ENCODE measurements at regions not wholly inside any gene's neighbourhood (a gene's known extent, or its start where the extent isn't known, plus 50 kb on each side); places are given as distances from the start of the nearest gene placed in this dataset.

- CTCF ChIA-PET, result no interaction called here
- Histone ChIP-seq H3K4me1 (ENCODE audit: insufficient read depth, low read length) (no peaks in the 10 kb centered on the region), H3K27ac (ENCODE audit: low read depth in 1 of 2, low read length in 2 of 2) (no peak overlapping the region), H3K36me3 (ENCODE audit: insufficient read depth, low read length) (no peaks in the 10 kb centered on the region), H3K4me3 (ENCODE audit: low read length) (no peak overlapping the region), H3K27me3 (ENCODE audit: control insufficient read depth in 1 of 2, insufficient read depth in 2 of 2, low read length in 2 of 2) (no peaks in the 10 kb centered on the region), H3K9me3 (ENCODE audit: control insufficient read depth in 1 of 2, insufficient read depth in 1 of 2, low read length in 2 of 2) (peaks cover 0 to 5% of the 10 kb centered on the region in 2 experiments)
- intact Hi-C loops (cut with DNase I, micrococcal nuclease), result no loop called here
- no peak overlapping the region for H3K27ac Mint-ChIP-seq
- POLR2A ChIA-PET, result no interaction called here
- TF ChIP-seq CTCF (IDR thresholded peaks at IDR 0.05), result no peak
- DNase-seq (no peak), ATAC-seq (ENCODE audit: poor library complexity) (no peak)
- peaks cover 13% of the 10 kb centered on the region for H3K27me3 Mint-ChIP-seq
- H3K36me3 Mint-ChIP-seq (ENCODE audit: low read depth), result no peaks in the 10 kb centered on the region
- no peaks in the 10 kb centered on the region for H3K4me1 Mint-ChIP-seq (ENCODE audit: low read depth)
- H3K4me3 Mint-ChIP-seq, result no peak overlapping the region
- no peaks in the 10 kb centered on the region for H3K9me3 Mint-ChIP-seq
Observed at GRCh38 chr16:54480429-54480828, 193.8 kb upstream of the IRX3 start.

GRCh38 chr16:54479546-54479945 is 193.0 kb upstream of the IRX3 start:
- ATAC-seq (ENCODE audit: poor library complexity), result no peak
- Mint-ChIP-seq H3K36me3 (ENCODE audit: low read depth) (no peaks in the 10 kb centered on the region), H3K4me3 (no peak overlapping the region), H3K4me1 (ENCODE audit: low read depth) (no peaks in the 10 kb centered on the region), H3K9me3 (no peaks in the 10 kb centered on the region), H3K27ac (no peak overlapping the region), H3K27me3 (peaks cover 13% of the 10 kb centered on the region)
- Histone ChIP-seq H3K27ac (ENCODE audit: low read depth in 1 of 2, low read length in 2 of 2) (no peak overlapping the region), H3K4me1 (ENCODE audit: insufficient read depth, low read length) (no peaks in the 10 kb centered on the region), H3K36me3 (ENCODE audit: insufficient read depth, low read length) (no peaks in the 10 kb centered on the region), H3K27me3 (ENCODE audit: control insufficient read depth in 1 of 2, insufficient read depth in 2 of 2, low read length in 2 of 2) (no peaks in the 10 kb centered on the region), H3K4me3 (ENCODE audit: low read length) (no peak overlapping the region), H3K9me3 (ENCODE audit: control insufficient read depth in 1 of 2, insufficient read depth in 1 of 2, low read length in 2 of 2) (peaks cover 0 to 5% of the 10 kb centered on the region in 2 experiments)
- intact Hi-C loops (cut with DNase I, micrococcal nuclease), result no loop called here
- TF ChIP-seq CTCF (IDR thresholded peaks at IDR 0.05), result no peak
- ChIA-PET CTCF (no interaction called here), POLR2A (no interaction called here)
- DNase-seq, result no peak

GRCh38 chr16:54477714-54478113 is 191.1 kb upstream of the IRX3 start:
- no peak for ATAC-seq (ENCODE audit: poor library complexity)
- Histone ChIP-seq H3K27me3 (ENCODE audit: control insufficient read depth in 1 of 2, insufficient read depth in 2 of 2, low read length in 2 of 2) (no peaks in the 10 kb centered on the region), H3K9me3 (ENCODE audit: control insufficient read depth in 1 of 2, insufficient read depth in 1 of 2, low read length in 2 of 2) (peaks cover 0 to 5% of the 10 kb centered on the region in 2 experiments), H3K27ac (ENCODE audit: low read depth in 1 of 2, low read length in 2 of 2) (no peak overlapping the region), H3K36me3 (ENCODE audit: insufficient read depth, low read length) (no peaks in the 10 kb centered on the region), H3K4me1 (ENCODE audit: insufficient read depth, low read length) (no peaks in the 10 kb centered on the region), H3K4me3 (ENCODE audit: low read length) (no peak overlapping the region)
- Mint-ChIP-seq H3K36me3 (ENCODE audit: low read depth) (no peaks in the 10 kb centered on the region), H3K27ac (no peak overlapping the region), H3K27me3 (peaks cover 7% of the 10 kb centered on the region), H3K4me3 (no peak overlapping the region), H3K4me1 (ENCODE audit: low read depth) (no peaks in the 10 kb centered on the region), H3K9me3 (no peaks in the 10 kb centered on the region)
- intact Hi-C loops (cut with DNase I, micrococcal nuclease), result no loop called here
- no peak for TF ChIP-seq CTCF (IDR thresholded peaks at IDR 0.05)
- ChIA-PET CTCF (no interaction called here), POLR2A (no interaction called here)
- DNase-seq, result no peak

All from CD4-positive, alpha-beta T cell (primary cell).